ENCODE measurements at regions not wholly inside any gene's neighbourhood (a gene's known extent, or its start where the extent isn't known, plus 50 kb on each side); places are given as distances from the start of the nearest gene placed in this dataset.

- Histone ChIP-seq H2AK5ac (ENCODE audit: low read length) (no peak overlapping the region), H2BK5ac (ENCODE audit: low read depth, low read length, poor library complexity) (no peak overlapping the region), H3K27ac (ENCODE audit: low read depth, low read length) (no peak overlapping the region), H3K9ac (ENCODE audit: low read length) (no peak overlapping the region), H2BK12ac (ENCODE audit: low read length) (no peak overlapping the region), H3K4me1 (ENCODE audit: control insufficient read depth in 1 of 2, insufficient read depth in 2 of 2, low read length in 2 of 2) (no peaks in the 10 kb centered on the region), H3K9me3 (ENCODE audit: insufficient read depth, low read depth, low read length) (peaks cover 2% of the 10 kb centered on the region), H3K18ac (ENCODE audit: low read length) (no peak overlapping the region), H3K4me3 (ENCODE audit: low read depth, low read length) (no peak overlapping the region), H3K79me2 (ENCODE audit: control insufficient read depth, insufficient read depth, low read length, poor library complexity) (no peaks in the 10 kb centered on the region), H3K23ac (ENCODE audit: low read length) (no peak overlapping the region), H3K4me2 (ENCODE audit: low read length) (no peak overlapping the region), H3K4ac (ENCODE audit: low read depth, low read length) (no peak overlapping the region), H3K36me3 (ENCODE audit: control insufficient read depth in 1 of 2, insufficient read depth in 2 of 2, low read length in 2 of 2) (no peaks in the 10 kb centered on the region), H3K14ac (ENCODE audit: low read length) (no peak overlapping the region), H3K79me1 (ENCODE audit: low read length) (no peaks in the 10 kb centered on the region), H4K91ac (ENCODE audit: low read depth, low read length) (no peak overlapping the region), H4K12ac (ENCODE audit: low read depth, low read length) (no peak overlapping the region), H2AFZ (ENCODE audit: insufficient read depth, low read length, poor library complexity) (no peak overlapping the region), H4K8ac (ENCODE audit: low read depth, low read length) (no peak overlapping the region), H2BK120ac (ENCODE audit: insufficient read depth, low read length, poor library complexity) (no peak overlapping the region), H3K27me3 (ENCODE audit: insufficient read depth, low read length) (no peaks in the 10 kb centered on the region)
- DNase-seq, result no peak
- no CpG with 5 or more reads among the region's 13 CpGs for WGBS (ENCODE audit: extremely low coverage, insufficient coverage, insufficient read length)
These were observed 209.3 kb downstream of the DLL1 start for GRCh38 chr6:170081556-170081955.

GRCh38 chr6:170080828-170081371 is 210.0 kb downstream of the DLL1 start:
- no CpG with 5 or more reads among the region's 26 CpGs for WGBS (ENCODE audit: extremely low coverage, insufficient coverage, insufficient read length)
- Histone ChIP-seq H3K4me2 (ENCODE audit: low read length) (no peak overlapping the region), H3K18ac (ENCODE audit: low read length) (no peak overlapping the region)

GRCh38 chr6:170080169-170080827 is 210.6 kb downstream of the DLL1 start:
- no peak overlapping the region for H3K14ac ChIP-seq (ENCODE audit: low read length)
- no peak overlapping the region for H4K8ac ChIP-seq (ENCODE audit: low read depth, low read length)
- H3K79me2 ChIP-seq (ENCODE audit: control insufficient read depth, insufficient read depth, low read length, poor library complexity), result no peaks in the 10 kb centered on the region
- no peak overlapping the region for H2BK5ac ChIP-seq (ENCODE audit: low read depth, low read length, poor library complexity)
- no CpG with 5 or more reads among the region's 24 CpGs for WGBS (ENCODE audit: extremely low coverage, insufficient coverage, insufficient read length)
- H3K27me3 ChIP-seq (ENCODE audit: insufficient read depth, low read length), result no peaks in the 10 kb centered on the region
- peaks cover 9% of the 10 kb centered on the region for H3K9me3 ChIP-seq (ENCODE audit: insufficient read depth, low read depth, low read length)
- H3K36me3 ChIP-seq (ENCODE audit: control insufficient read depth in 1 of 2, insufficient read depth in 2 of 2, low read length in 2 of 2), result no peaks in the 10 kb centered on the region
- no peak overlapping the region for H4K91ac ChIP-seq (ENCODE audit: low read depth, low read length)
- DNase-seq, result no peak
- no peaks in the 10 kb centered on the region for H3K4me1 ChIP-seq (ENCODE audit: control insufficient read depth in 1 of 2, insufficient read depth in 2 of 2, low read length in 2 of 2)
- H3K9ac ChIP-seq (ENCODE audit: low read length), result no peak overlapping the region
- no peak overlapping the region for H2BK12ac ChIP-seq (ENCODE audit: low read length)
- H2AK5ac ChIP-seq (ENCODE audit: low read length), result no peak overlapping the region
- H3K4me2 ChIP-seq (ENCODE audit: low read length), result no peak overlapping the region
- no peak overlapping the region for H3K23ac ChIP-seq (ENCODE audit: low read length)
- no peak overlapping the region for H3K4ac ChIP-seq (ENCODE audit: low read depth, low read length)
- H2AFZ ChIP-seq (ENCODE audit: insufficient read depth, low read length, poor library complexity), result no peak overlapping the region
- no peaks in the 10 kb centered on the region for H3K79me1 ChIP-seq (ENCODE audit: low read length)
- H3K27ac ChIP-seq (ENCODE audit: low read depth, low read length), result no peak overlapping the region
- H2BK120ac ChIP-seq (ENCODE audit: insufficient read depth, low read length, poor library complexity), result no peak overlapping the region
- H3K18ac ChIP-seq (ENCODE audit: low read length), result no peak overlapping the region
- no peak overlapping the region for H3K4me3 ChIP-seq (ENCODE audit: low read depth, low read length)
- H4K12ac ChIP-seq (ENCODE audit: low read depth, low read length), result no peak overlapping the region

More at GRCh38 chr6:170080828-170081371, 210.0 kb downstream of the DLL1 start:
- H3K4me1 ChIP-seq (ENCODE audit: control insufficient read depth in 1 of 2, insufficient read depth in 2 of 2, low read length in 2 of 2), result no peaks in the 10 kb centered on the region
- no peak overlapping the region for H3K27ac ChIP-seq (ENCODE audit: low read depth, low read length)
- H2BK12ac ChIP-seq (ENCODE audit: low read length), result no peak overlapping the region
- peaks cover 6% of the 10 kb centered on the region for H3K9me3 ChIP-seq (ENCODE audit: insufficient read depth, low read depth, low read length)
- no peak overlapping the region for H3K4ac ChIP-seq (ENCODE audit: low read depth, low read length)
- H3K4me3 ChIP-seq (ENCODE audit: low read depth, low read length), result no peak overlapping the region
- no peaks in the 10 kb centered on the region for H3K36me3 ChIP-seq (ENCODE audit: control insufficient read depth in 1 of 2, insufficient read depth in 2 of 2, low read length in 2 of 2)
- H4K8ac ChIP-seq (ENCODE audit: low read depth, low read length), result no peak overlapping the region
- no peak overlapping the region for H2AK5ac ChIP-seq (ENCODE audit: low read length)
- no peaks in the 10 kb centered on the region for H3K79me2 ChIP-seq (ENCODE audit: control insufficient read depth, insufficient read depth, low read length, poor library complexity)
- no peak overlapping the region for H4K12ac ChIP-seq (ENCODE audit: low read depth, low read length)
- H3K79me1 ChIP-seq (ENCODE audit: low read length), result no peaks in the 10 kb centered on the region
- H3K14ac ChIP-seq (ENCODE audit: low read length), result no peak overlapping the region
- H2BK120ac ChIP-seq (ENCODE audit: insufficient read depth, low read length, poor library complexity), result no peak overlapping the region
- no peak overlapping the region for H3K23ac ChIP-seq (ENCODE audit: low read length)
- DNase-seq, result no peak
- no peak overlapping the region for H2BK5ac ChIP-seq (ENCODE audit: low read depth, low read length, poor library complexity)
- no peaks in the 10 kb centered on the region for H3K27me3 ChIP-seq (ENCODE audit: insufficient read depth, low read length)
- no peak overlapping the region for H2AFZ ChIP-seq (ENCODE audit: insufficient read depth, low read length, poor library complexity)
- no peak overlapping the region for H3K9ac ChIP-seq (ENCODE audit: low read length)
- no peak overlapping the region for H4K91ac ChIP-seq (ENCODE audit: low read depth, low read length)

- H3K4me2 ChIP-seq (ENCODE audit: low read length), result no peak overlapping the region
- H2AK5ac ChIP-seq (ENCODE audit: low read length), result no peak overlapping the region
- H3K27ac ChIP-seq (ENCODE audit: low read depth, low read length), result no peak overlapping the region
- H2BK120ac ChIP-seq (ENCODE audit: insufficient read depth, low read length, poor library complexity), result no peak overlapping the region
- no peak for DNase-seq
- H3K4me1 ChIP-seq (ENCODE audit: control insufficient read depth in 1 of 2, insufficient read depth in 2 of 2, low read length in 2 of 2), result no peaks in the 10 kb centered on the region
- H3K4ac ChIP-seq (ENCODE audit: low read depth, low read length), result no peak overlapping the region
- no peaks in the 10 kb centered on the region for H3K79me2 ChIP-seq (ENCODE audit: control insufficient read depth, insufficient read depth, low read length, poor library complexity)
- peaks cover 7% of the 10 kb centered on the region for H3K9me3 ChIP-seq (ENCODE audit: insufficient read depth, low read depth, low read length)
- WGBS (ENCODE audit: extremely low coverage, insufficient coverage, insufficient read length), result no CpG with 5 or more reads among the region's 21 CpGs
- H4K12ac ChIP-seq (ENCODE audit: low read depth, low read length), result no peak overlapping the region
- peak overlapping the region; percentile 39 for H3K4me3 ChIP-seq (ENCODE audit: low read depth, low read length)
- H3K23ac ChIP-seq (ENCODE audit: low read length), result no peak overlapping the region
- H4K91ac ChIP-seq (ENCODE audit: low read depth, low read length), result no peak overlapping the region
- no peak overlapping the region for H2BK5ac ChIP-seq (ENCODE audit: low read depth, low read length, poor library complexity)
- H3K79me1 ChIP-seq (ENCODE audit: low read length), result no peaks in the 10 kb centered on the region
- no peak overlapping the region for H3K14ac ChIP-seq (ENCODE audit: low read length)
- H3K36me3 ChIP-seq (ENCODE audit: control insufficient read depth in 1 of 2, insufficient read depth in 2 of 2, low read length in 2 of 2), result no peaks in the 10 kb centered on the region
- no peaks in the 10 kb centered on the region for H3K27me3 ChIP-seq (ENCODE audit: insufficient read depth, low read length)
- no peak overlapping the region for H2AFZ ChIP-seq (ENCODE audit: insufficient read depth, low read length, poor library complexity)
- H3K18ac ChIP-seq (ENCODE audit: low read length), result no peak overlapping the region
- no peak overlapping the region for H2BK12ac ChIP-seq (ENCODE audit: low read length)
- H3K9ac ChIP-seq (ENCODE audit: low read length), result no peak overlapping the region
- H4K8ac ChIP-seq (ENCODE audit: low read depth, low read length), result no peak overlapping the region
These were observed 214.3 kb downstream of the DLL1 start for GRCh38 chr6:170076466-170077165.

All from trophoblast cell (in vitro differentiated cells and primary cell).